Adipose tissue (tissue), 3 donors: ENCODE measurements at regions not wholly inside any gene's neighbourhood (a gene's known extent, or its start where the extent isn't known, plus 50 kb on each side); places are given as distances from the start of the nearest gene placed in this dataset.
"Not testable (repeated sequence)": the region's sequence is repeated elsewhere in the genome, so short reads cannot be mapped to it uniquely, and the experiment has no call there.

Experiments
- H3K27ac ChIP-seq: one replicate; pipeline ENCODE4 v1.5.1; 2013; ENCODE audit warnings: low read depth, low read length
- WGBS, 3 donors: extraction: QIAGEN DNeasy Blood & Tissue Kit; methylation state at CpG; one replicate each; pipeline ENCODE4 v1.1.7; 2013; 5-methylcytosine and 5-hydroxymethylcytosine counted together
- donor health status: healthy with polysubstance abuse.
- donor health status: Bipolar disorder and iron deficiency.
- donor health status: healthy.

DNA sequence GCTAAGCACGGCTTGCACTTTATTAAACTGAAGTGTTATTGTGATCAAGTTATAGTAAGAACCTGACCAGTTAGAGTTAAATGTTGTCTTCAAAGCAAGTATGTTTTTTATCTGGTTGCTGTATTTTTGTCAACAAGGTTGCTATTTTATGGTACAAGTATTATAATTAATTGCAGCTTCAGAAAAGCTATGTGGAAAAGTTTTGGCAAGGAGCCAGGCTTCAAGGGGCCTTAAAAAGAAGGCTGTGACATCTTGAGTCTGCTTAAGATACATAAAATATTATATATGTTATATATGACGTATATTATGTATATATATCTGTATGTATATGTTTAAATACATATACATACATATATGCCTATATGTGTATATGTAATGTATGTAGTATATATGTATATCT lies 1461.2 kb upstream of the CDH8 start:
- H3K27ac ChIP-seq = no peak overlapping the region
- WGBS, 3 donors = 79 to 81% (median 80%) methylated on average over 2 of the region's 2 CpGs

GRCh38 chr16:63496282-63496681 lies 1460.0 kb upstream of the CDH8 start:
- WGBS, 3 donors = 20 to 60% (median 51%) methylated on average over 1 of the region's 1 CpG
- H3K27ac ChIP-seq = no peak overlapping the region

- no peak overlapping the region for H3K27ac ChIP-seq
Measured at GRCh38 chr16:63488955-63489354, 1452.7 kb upstream of the CDH8 start.

- H3K27ac ChIP-seq = no peak overlapping the region
Measured at GRCh38 chr16:63481060-63481459, 1444.8 kb upstream of the CDH8 start.

DNA sequence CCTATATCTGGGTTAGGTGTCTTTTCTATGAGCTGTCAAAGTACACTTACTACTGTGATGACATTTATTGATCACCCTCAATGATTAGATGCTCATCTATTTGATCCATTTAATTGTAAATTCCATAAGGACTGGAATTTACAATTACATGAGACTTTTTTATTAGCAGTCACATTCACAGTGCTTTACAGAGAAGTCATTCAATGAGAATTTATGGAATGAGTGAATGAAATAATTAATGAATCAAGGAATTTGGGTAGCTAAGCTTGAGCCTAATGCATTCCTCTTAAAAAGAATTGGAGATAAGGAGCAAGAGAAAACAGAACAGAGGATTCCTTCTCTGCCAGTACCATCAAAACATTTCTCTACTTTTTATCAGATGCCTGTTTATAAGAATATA lies 1437.5 kb upstream of the CDH8 start:
- H3K27ac ChIP-seq = no peak overlapping the region

DNA sequence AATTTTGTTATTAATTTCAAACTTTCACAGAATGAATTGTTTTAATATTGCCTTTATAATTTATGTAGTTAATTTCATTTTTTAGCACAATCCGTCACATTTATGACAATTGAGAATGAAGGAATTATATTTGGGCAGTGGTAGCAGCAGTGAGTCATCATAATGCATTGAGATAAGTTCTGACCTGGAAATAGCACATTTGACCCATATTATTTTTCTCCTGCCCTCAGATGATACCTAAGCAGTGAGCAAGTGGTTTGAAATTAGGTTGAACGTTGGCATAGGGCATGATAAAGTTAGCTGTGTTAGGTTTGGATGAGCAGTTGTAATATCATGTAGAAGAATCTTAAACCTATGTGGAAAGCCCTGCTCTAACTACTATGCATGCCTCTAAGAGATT lies 1431.3 kb upstream of the CDH8 start:
- no peak overlapping the region for H3K27ac ChIP-seq
- WGBS, 3 donors = 57 to 66% (median 61%) methylated on average over 2 of the region's 2 CpGs

DNA sequence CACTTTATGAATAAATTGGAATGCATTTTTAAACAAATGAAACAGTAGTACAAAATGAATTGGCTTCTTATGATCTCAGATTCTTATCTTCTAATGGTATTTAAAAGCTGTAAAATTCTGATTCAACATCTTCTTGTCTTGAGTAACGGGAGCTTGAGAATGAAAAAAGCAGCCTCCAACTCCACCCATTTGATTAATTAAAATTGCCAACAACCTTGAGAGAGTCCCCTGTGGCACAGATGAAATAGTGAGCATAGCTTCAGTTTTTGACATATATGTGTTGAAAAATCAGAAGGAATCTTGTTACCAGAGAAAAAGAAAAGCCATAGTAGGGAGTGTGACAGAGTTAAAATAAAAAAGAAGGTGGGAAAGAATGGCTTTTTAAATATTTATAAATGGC lies 1426.1 kb upstream of the CDH8 start:
- H3K27ac ChIP-seq = no peak overlapping the region
- WGBS, 3 donors = 76 to 92% (median 78%) methylated on average over 1 of the region's 1 CpG

DNA sequence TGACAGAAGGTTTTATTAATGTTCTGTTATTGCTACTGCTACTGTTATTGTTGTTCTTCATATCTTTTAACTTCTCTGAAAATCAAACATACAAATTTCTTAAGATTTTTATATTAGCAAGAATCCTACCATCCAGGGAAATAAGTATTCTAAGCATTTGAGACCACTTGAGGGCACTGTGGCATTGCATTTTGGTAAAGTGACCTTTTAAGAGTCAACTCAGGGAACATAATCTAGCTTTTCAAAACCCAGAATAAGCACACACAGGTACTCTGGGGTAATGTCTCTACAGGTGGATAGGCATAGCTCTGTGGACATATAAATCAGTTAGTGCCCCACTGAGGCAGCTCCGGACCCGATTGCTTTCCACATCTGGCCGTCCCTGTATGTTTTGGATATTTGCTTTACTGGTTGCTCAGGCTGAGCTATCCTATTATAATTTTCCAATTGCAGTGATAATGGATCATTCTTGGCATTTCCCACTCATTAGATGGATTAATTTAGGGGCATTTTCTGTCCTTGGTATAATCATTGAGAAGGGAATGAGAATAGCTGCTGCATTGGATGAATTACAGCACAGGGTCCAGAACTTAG lies 1425.1 kb upstream of the CDH8 start:
- 44 to 66% (median 64%) methylated on average over 3 of the region's 3 CpGs for WGBS, 3 donors
- no peak overlapping the region for H3K27ac ChIP-seq

DNA sequence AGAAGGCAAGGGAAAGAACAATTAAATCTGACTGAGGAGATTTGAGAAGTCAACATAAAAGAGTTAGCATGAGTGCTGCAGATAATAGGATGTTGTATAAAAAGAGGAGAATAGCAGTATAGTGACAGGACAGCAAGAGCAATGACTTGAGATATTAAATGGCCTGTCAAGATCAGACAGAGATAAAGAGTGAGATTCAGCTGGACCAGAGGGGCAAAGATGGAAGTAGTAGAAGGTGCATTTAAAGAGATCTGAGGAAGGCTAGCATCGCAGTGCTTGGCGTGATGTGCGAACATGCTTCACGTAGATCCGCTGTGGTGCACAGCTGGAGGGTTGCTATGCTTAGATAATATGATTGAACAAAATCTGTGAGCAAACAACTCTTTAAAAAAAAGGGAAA lies 1422.6 kb upstream of the CDH8 start:
- 91 to 94% (median 91%) methylated on average over 5 of the region's 5 CpGs for WGBS, 3 donors
- H3K27ac ChIP-seq = no peak overlapping the region

DNA sequence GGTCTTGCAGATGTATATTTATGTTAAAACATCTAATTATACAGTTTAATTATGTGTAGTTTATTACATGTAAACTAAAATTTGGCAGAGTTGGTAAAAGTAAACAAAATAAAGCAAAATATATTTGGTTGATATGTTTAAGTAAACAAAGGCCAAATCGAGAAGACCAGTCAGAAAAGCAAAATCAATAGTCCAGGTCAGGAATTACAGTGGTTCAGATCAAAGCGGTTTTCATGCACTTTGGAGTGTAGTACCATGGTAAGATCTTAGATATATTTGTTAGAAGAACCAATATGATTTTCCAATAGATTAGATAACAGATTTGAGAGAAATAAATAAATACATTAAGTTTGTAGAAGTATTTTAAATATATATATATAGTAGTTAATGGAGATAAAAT lies 1421.6 kb upstream of the CDH8 start:
- no peak overlapping the region for H3K27ac ChIP-seq
- 45 to 83% (median 77%) methylated on average over 2 of the region's 2 CpGs for WGBS, 3 donors

DNA sequence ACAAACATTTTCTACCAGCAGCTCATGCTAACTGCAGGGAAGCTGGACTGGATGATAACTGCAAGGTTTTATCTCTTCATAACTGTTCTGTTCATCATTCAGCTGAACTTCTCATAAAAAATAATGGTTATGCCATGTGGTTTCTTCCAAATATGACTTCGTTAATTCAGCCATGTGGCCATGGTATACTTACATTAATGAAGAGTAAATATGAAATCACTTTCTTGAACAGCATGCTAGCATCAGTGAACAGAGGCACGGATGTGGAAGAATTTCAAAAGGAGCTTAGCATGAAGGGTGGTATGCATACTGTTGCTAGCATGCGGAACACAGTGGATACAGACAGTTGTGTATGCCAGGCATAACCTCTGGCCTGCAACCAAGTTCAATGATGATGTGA lies 1417.0 kb upstream of the CDH8 start:
- 72 to 79% (median 76%) methylated on average over 3 of the region's 3 CpGs for WGBS, 3 donors
- no peak overlapping the region for H3K27ac ChIP-seq

GRCh38 chr16:63447121-63447520 lies 1410.9 kb upstream of the CDH8 start:
- 20 to 33% (median 23%) methylated on average over 2 of the region's 2 CpGs for WGBS, 3 donors
- H3K27ac ChIP-seq = no peak overlapping the region

- 68 to 76% (median 70%) methylated on average over 5 of the region's 5 CpGs for WGBS, 3 donors
- H3K27ac ChIP-seq = no peak overlapping the region
Measured at GRCh38 chr16:63442246-63442645, 1406.0 kb upstream of the CDH8 start.

GRCh38 chr16:63426275-63426870 lies 1390.1 kb upstream of the CDH8 start:
- no peak overlapping the region for H3K27ac ChIP-seq
- WGBS, 3 donors = 37 to 49% (median 40%) methylated on average over 3 of the region's 3 CpGs

DNA sequence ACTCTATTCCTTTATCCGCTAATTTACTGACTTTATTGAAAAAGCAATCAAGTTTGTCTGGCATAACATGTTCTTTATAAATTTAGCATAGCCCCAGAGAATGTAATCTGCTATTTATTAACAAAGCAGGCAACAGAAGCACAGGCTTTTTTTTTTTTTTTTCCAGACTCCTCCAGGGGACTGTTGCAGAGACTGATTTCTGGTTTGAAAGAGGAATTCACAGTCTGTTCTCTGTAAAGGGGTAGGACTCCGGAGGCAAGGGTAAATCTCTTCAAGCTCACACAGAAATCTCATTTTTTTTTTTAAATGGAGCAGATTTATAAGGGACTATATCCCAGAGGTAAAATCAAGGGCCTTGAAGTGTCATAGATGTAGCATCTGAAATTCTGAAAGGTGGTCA lies 1386.5 kb upstream of the CDH8 start:
- 51 to 83% (median 78%) methylated on average over 2 of the region's 2 CpGs for WGBS, 3 donors
- no peak overlapping the region for H3K27ac ChIP-seq

DNA sequence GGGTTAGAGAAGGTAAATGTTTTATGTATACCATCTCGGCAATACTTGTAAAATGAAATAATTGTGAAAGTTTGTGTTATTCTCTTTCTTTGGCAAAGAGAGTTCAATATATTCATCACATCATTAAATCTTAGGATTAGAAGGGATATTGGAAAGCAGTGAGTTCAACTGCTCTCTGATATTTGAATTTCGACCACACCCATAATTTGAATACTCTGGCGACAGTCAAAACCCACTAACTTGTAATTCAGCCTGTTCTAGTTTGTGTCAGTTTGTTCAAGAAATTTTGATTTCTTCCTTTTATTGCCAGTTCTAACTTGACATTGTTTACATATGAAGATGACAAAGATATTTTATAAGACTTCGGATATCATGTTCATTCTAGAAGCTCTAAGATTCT lies 1380.5 kb upstream of the CDH8 start:
- no peak overlapping the region for H3K27ac ChIP-seq
- WGBS, 3 donors = 74 to 81% (median 75%) methylated on average over 4 of the region's 4 CpGs

GRCh38 chr16:63415014-63415413 lies 1378.8 kb upstream of the CDH8 start:
- WGBS, 3 donors = 47 to 63% (median 48%) methylated on average over 2 of the region's 2 CpGs

DNA sequence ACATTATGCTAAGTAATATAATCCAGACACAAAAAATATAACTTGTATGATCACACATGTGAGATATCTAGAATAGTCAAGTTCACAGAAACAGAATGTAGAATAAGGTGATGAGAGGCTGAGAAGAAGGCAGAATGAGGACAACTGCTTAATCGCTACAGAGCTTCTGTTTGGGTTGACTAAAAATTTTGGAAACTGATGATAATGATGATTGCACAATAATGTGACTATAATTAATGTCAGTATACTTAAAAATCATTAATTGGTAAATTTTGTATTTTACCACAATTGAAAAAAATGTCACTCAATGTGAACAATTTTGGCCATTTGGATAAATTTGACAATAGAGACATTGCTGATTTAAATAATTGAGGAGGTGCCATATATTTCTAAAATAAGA lies 1374.4 kb upstream of the CDH8 start:
- WGBS, 3 donors = 88 to 92% (median 92%) methylated on average over 1 of the region's 1 CpG
- no peak overlapping the region for H3K27ac ChIP-seq

More at GRCh38 chr16:63415014-63415413, 1378.8 kb upstream of the CDH8 start:
- no peak overlapping the region for H3K27ac ChIP-seq

DNA sequence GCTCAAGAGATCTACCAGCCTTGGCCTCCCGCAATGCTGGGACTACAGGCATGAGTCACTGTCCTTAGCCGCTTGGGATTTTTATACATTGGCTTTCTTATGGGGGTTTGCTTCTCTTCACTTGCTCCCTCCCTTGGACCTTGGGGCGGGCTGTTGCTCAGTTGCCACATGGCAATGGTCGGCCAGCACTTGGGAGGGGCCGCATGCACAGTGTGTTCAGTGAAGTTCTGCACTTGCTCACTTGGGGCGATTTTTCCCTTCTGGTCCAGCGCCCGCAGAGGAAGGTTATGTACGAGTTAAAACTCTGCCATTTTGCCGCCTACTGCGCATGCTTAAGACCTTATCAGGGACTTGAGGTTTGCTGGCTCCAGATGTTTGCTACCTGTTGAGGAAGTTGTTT lies 1367.6 kb upstream of the CDH8 start:
- H3K27ac ChIP-seq = no peak overlapping the region
- whole genome bisulfite sequencing, 3 donors = 95% methylated on average over 11 of the region's 11 CpGs

DNA sequence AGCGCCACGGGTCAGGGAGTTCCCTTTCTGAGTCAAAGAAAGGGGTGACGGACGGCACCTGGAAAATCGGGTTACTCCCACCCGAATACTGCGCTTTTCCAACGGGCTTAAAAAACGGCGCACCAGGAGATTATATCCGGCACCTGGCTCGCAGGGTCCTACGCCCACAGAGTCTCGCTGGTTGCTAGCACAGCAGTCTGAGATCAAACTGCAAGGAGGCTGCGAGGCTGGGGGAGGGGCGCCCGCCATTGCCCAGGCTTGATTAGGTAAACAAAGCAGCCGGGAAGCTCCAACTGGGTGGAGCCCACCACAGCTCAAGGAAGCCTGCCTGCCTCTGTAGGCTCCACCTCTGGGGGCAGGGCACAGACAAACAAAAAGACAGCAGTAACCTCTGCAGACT lies 1352.0 kb upstream of the CDH8 start:
- 87 to 95% (median 90%) methylated on average over 15 to 18 of the region's 18 CpGs for WGBS, 3 donors
- not testable (repeated sequence) for H3K27ac ChIP-seq
